M059J (cell line): ENCODE measurements at regions not wholly inside any gene's neighbourhood (a gene's known extent, or its start where the extent isn't known, plus 50 kb on each side); places are given as distances from the start of the nearest gene placed in this dataset.
"Not testable (repeated sequence)": the region's sequence is repeated elsewhere in the genome, so short reads cannot be mapped to it uniquely, and the experiment has no call there.

Experiments
- DNase-seq: peaks from one replicate; pipeline ENCODE4 v3.0.0-alpha.2; 2012; ENCODE audit warnings: low read depth

- DNase-seq: no peak
Measured at GRCh38 chr6:167662075-167662880, 164.4 kb upstream of the AFDN start.

DNA sequence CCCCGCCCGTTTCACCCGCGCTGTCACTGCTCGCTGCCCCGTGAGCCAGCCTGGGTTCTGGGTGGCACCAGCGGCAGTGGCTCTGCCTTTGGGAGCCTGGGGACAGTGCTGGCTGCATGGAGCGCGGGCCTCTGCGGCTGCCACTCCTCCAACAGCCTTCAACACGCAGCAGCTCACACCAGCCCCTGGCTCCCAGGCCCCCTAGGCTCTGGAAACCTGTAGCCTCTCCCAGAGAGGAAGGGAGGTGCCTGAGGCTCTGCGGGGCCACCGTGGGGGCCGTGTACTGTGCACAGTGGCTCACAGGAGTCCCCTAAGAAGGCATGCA, 163.9 kb upstream of the AFDN start:
- no peak for DNase-seq

DNA sequence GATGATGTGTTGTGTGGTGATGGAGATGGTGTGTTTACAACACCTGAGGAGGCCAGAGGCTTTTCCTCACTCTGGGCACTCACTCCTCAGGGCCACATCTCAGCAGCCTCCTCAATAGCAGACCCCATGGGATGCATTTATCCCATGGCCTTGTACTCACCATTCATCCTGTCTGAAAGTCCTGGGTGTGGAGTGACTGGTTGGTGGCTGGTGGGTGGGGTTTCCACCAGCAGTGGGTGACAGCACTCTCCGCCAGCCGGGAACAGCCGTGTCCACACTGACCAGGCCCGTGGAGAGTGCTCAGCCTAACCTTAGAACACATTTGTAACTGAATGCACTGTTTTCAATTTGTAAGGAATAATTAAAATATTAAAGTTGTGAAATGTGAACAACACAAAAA, 163.4 kb upstream of the AFDN start:
- no peak for DNase-seq

- no peak for DNase-seq
Measured at GRCh38 chr6:167663784-167664443, 162.8 kb upstream of the AFDN start.

GRCh38 chr6:167664678-167665660, 161.7 kb upstream of the AFDN start:
- no peak for DNase-seq

DNA sequence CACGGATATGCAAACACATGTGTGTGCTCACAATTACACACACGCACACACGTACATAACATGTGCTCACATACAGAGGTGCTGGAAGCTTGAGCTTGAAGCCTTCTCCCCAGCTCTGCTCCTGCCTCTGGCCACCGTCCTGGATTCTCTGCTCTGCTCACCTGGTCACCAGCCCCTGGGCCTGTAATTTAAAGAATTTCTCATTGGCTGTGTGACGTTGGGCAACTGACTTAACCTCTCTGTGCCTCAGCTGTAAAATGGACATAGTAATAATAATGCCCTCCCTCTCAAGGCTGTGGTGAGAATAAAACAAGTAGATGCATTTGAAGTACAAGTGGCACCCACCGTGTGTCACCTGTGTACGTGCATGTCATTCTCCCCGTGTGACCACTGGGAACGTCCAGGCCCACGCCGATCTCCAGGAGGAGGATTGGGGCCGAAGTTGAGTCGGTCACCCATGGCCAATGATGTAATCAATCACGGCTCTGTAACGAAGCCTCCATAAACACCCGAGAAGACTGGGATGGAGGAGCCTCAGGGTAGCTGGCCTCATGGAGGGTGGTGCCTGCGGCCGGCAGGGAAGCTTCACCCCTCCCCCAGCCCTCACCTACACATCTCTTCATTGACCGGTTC, 160.9 kb upstream of the AFDN start:
- DNase-seq: no peak

GRCh38 chr6:167666571-167667203, 160.0 kb upstream of the AFDN start:
- DNase-seq: no peak

- no peak for DNase-seq
Measured at GRCh38 chr6:167667204-167668018, 159.3 kb upstream of the AFDN start.

DNA sequence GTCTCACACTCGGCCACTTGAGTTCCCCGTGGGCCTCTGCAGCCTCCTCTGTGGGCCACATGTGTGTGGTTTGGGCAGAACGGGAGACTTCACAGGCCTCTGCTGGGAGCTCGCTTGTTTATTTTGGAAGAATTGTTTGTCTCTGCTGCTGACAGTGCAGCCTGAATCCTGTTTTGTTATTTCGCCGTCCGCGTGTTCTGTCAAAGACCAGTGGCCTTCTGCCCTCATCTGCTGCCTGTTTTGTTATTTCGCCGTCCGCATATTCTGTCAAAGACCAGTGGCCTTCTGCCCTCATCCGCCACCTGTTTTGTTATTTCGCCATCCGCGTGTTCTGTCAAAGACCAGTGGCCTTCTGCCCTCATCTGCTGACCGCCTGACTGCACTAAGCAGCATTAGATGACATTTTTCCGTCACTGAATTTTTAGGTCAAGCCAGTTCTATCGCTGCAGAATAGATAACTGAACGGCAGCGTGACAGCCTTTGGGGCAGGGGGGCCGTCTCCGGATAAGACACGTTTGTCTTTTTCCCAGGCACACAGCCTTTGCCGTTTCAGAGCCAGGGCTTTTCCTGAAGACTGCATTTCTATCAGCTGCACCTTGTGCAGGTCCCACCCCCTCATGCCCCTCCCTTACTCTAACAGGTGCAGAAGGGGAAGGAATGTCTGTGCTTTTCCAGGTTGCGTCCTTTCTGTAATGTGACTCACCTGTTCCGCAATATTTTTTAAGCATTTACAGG, 158.5 kb upstream of the AFDN start:
- no peak for DNase-seq

GRCh38 chr6:167668754-167669552, 157.8 kb upstream of the AFDN start:
- DNase-seq: no peak

GRCh38 chr6:167669553-167669849, 157.2 kb upstream of the AFDN start:
- DNase-seq: no peak

DNA sequence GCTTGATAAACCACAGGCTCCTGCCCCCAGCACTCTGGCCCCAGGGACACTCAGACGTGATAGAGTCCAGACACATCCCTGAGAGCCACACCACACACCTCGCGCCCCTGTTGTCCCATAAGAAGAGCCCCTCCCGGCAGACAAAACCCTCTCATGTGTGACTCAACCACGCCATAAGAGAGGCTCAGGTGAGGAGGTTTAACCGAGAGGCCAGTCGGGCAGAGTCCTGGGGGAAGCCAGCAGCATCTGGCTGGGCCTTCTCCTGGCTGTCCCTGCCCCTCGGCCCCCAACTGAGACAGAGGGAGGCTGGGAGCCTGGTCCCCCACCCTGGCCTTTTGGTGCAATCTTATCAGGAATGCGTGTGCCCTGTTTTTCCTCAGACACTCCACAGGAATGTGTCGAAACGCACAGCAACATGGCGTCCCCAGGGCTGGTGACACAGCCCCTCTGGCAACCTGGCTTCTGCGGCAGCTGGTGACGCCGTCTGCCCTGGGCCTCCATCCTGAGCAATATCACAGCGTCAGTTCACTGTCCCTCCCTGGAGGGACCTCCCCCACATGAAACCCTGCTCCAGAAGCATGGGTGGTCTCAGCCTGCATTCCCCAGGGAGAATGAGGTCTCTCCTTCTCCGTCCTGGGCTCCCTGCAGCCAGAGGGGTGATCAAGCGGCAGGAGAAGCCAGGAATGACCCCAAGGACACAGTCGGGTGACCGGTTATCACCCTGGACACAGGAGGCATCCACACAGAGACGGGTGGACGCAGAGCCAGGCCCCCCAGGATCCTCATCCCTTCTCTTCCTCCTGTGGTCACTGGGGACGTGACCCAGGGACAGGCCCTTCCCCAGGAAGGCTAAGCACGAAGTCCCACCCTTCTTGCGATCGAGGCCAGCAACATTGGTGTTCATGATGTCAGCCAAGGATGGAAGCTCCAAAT, 156.6 kb upstream of the AFDN start:
- no peak for DNase-seq

- no peak for DNase-seq
Measured at GRCh38 chr6:167670938-167671338, 155.8 kb upstream of the AFDN start.

GRCh38 chr6:167671379-167671976, 155.2 kb upstream of the AFDN start:
- not testable (repeated sequence) for DNase-seq

- no peak for DNase-seq
Measured at GRCh38 chr6:167671977-167672687, 154.6 kb upstream of the AFDN start.

DNA sequence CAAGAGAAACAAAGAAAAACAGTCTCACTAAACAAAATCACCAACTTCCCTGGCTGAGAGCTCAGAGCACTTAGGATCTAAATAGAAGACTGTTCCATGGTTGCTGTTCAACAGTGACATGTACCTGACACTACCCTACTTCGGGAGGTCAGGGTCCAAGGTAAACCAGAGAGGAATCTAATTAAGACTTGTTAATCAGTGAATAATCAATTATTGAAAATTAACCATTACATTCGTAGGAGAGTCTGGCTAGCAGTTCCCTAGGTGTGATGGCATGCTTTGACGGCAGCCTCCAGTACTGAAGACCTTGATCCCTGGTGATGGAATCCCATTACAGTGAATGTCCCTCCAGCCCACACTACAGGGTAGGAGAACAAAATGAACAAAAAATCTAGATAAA, 154.0 kb upstream of the AFDN start:
- no peak for DNase-seq

DNA sequence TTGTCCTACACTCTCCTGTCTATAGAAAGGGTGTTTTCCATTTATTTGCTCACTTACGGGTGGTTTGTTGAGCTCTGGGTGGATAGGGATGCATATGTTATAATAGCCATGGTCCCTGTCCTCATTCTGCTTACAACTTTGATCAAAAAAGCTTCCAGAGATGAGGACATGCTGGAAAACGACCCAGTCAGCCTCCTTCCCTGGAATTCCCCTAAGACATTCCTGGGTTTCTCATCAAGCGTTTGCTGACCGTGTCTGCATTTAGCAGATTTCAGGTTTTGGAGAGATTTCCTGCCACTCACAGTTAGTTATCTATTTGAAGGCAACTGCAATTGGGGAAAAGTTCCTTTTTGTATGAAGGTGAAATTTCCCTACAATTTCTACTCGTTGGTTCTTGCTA, 152.8 kb upstream of the AFDN start:
- DNase-seq: no peak
